Choroid plexus epithelial cell (primary cell): ENCODE measurements at regions not wholly inside any gene's neighbourhood (a gene's known extent, or its start where the extent isn't known, plus 50 kb on each side); places are given as distances from the start of the nearest gene placed in this dataset.

ENCODE experiments used
- DNase-seq: peaks from one replicate; pipeline ENCODE4 v3.0.0-alpha.2; 2010; ENCODE audit warnings: low read depth
- H3K4me3 ChIP-seq: 2 replicates; pipeline ENCODE4 v1.5.1; 2011; ENCODE audit warnings: low read depth, mild to moderate bottlenecking, control low read depth, low read length, moderate library complexity
- CTCF ChIP-seq: conservative IDR thresholded peaks from 2 replicates; pipeline ENCODE4 v1.5.1; 2011; ENCODE audit warnings: low read depth, mild to moderate bottlenecking, control low read depth, inconsistent platforms, low read length, moderate library complexity

- TF ChIP-seq CTCF, result no peak
- no peak overlapping the region for H3K4me3 ChIP-seq
- DNase-seq, result no peak
Observed at GRCh38 chr6:14844411-14844810, 401.5 kb upstream of the JARID2 start.

- DNase-seq, result no peak
- H3K4me3 ChIP-seq, result no peak overlapping the region
- TF ChIP-seq CTCF, result no peak
Observed at GRCh38 chr6:14848019-14848418, 397.9 kb upstream of the JARID2 start.

- no peak for DNase-seq
- H3K4me3 ChIP-seq, result no peak overlapping the region
- TF ChIP-seq CTCF, result no peak
Observed at GRCh38 chr6:14849185-14849584, 396.7 kb upstream of the JARID2 start.

- no peak for TF ChIP-seq CTCF
- DNase-seq, result no peak
- no peak overlapping the region for H3K4me3 ChIP-seq
Observed at GRCh38 chr6:14851281-14851680, 394.6 kb upstream of the JARID2 start.

- no peak for DNase-seq
- TF ChIP-seq CTCF, result no peak
- H3K4me3 ChIP-seq, result no peak overlapping the region
Observed at GRCh38 chr6:14852375-14852774, 393.5 kb upstream of the JARID2 start.

GRCh38 chr6:14856177-14856576 is 389.7 kb upstream of the JARID2 start:
- H3K4me3 ChIP-seq, result no peak overlapping the region
- no peak for DNase-seq
- TF ChIP-seq CTCF, result no peak

- no peak overlapping the region for H3K4me3 ChIP-seq
- no peak for DNase-seq
- no peak for TF ChIP-seq CTCF
Observed at GRCh38 chr6:14857001-14857400, 388.9 kb upstream of the JARID2 start.
